ENCODE measurements at regions not wholly inside any gene's neighbourhood (a gene's known extent, or its start where the extent isn't known, plus 50 kb on each side); places are given as distances from the start of the nearest gene placed in this dataset.

GRCh38 chr13:31853643-31854326 is 114.5 kb downstream of the RXFP2 start:
- DNase-seq, result no peak

GRCh38 chr13:31859571-31859970 is 120.2 kb downstream of the RXFP2 start:
- no peak for DNase-seq

GRCh38 chr13:31860002-31860401 is 120.7 kb downstream of the RXFP2 start:
- DNase-seq, result no peak

- no peak for DNase-seq
Measured at GRCh38 chr13:31862828-31863227, 123.5 kb downstream of the RXFP2 start.

- DNase-seq, result no peak
Measured at GRCh38 chr13:31864307-31864706, 125.0 kb downstream of the RXFP2 start.

GRCh38 chr13:31866099-31866498 is 126.8 kb downstream of the RXFP2 start:
- DNase-seq, result no peak

DNA sequence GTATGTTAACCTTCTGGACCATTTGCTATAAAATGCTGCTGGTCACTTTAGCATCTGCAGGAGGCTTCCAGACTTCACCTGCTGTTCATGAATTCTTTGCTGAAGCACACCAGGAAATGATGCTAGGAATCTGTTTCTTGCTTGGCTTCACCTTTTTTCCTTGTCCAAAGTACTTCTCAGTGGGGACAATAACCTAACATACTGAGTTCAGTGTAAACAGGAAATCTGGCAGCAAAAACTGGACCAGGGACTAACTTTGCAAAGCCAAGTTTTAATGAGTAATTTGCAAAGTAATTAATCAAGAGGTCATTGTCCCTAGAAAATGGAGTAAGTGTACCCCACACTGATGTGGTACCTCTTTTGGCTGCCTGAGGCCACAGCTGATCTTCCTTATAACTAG is 128.4 kb downstream of the RXFP2 start:
- DNase-seq, result no peak

- DNase-seq, result no peak
Measured at GRCh38 chr13:31869582-31869981, 130.3 kb downstream of the RXFP2 start.

- DNase-seq, result no peak
Measured at GRCh38 chr13:31870511-31870910, 131.2 kb downstream of the RXFP2 start.

GRCh38 chr13:31873145-31873544 is 133.8 kb downstream of the RXFP2 start:
- no peak for DNase-seq

- no peak for DNase-seq
Measured at GRCh38 chr13:31875134-31875533, 135.8 kb downstream of the RXFP2 start.

DNA sequence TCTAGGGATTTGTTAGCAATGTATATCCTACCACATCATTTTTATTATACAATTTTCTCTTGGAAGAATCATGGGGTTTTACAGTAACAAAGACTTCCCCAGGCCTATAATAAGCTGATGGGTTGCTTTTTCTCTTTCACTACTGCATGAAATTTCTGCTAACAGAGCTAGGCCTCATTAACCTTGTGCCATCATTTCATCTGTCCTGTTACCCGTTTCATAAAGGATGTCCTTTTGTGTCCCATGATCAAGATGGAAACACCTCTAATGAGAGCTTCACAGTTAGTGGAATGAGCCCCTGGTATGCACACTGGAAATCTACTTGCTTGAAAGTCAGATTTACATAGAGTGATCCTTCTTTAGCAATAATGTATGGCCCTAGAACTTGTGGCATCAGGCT is 138.7 kb downstream of the RXFP2 start:
- no peak for DNase-seq

GRCh38 chr13:31878495-31878894 is 139.2 kb downstream of the RXFP2 start:
- no peak for DNase-seq

DNA sequence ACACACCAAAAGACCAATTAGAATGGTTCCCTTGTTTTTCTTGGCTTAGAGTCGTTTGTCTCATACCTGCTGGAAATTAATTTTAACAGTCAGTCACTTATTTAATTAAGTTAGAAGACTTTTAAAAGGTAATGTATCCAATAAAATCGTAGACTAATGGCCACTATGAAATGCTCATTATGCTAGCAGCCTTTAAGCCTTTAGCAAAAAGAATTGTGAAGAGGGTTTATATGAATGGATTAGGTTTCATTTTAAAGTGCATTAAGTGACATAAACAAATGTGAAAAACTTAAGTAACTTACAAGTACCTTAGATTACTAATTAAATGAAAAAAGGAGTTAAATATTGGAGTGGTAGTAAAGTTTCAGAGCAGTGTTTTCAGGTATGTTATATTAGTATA is 139.6 kb downstream of the RXFP2 start:
- no peak for DNase-seq

GRCh38 chr13:31880851-31881494 is 141.6 kb downstream of the RXFP2 start:
- DNase-seq, result no peak

- no peak for DNase-seq
Measured at GRCh38 chr13:31881495-31881882, 142.2 kb downstream of the RXFP2 start.

DNA sequence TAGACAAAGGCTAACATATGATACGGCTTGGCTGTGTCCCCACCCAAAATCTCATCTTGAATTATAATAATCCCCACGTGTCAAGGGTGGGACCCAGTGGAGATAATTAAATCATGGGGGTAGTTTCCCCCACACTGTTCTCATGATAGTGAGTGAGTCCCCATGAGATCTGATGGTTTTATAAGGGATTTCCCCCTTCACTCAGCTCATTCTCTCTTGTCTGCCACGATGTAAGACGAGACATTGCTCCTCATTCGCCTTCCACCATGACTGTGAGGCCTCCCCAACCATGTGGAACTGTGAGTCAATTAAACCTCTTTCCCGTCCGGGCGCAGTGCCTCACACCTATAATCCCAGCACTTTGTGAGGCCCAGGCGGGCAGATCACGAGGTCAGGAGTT is 143.5 kb downstream of the RXFP2 start:
- peak; percentile 4 for DNase-seq

GRCh38 chr13:31884556-31884955 is 145.2 kb downstream of the RXFP2 start:
- DNase-seq, result no peak

GRCh38 chr13:31885994-31886393 is 145.6 kb upstream of the FRY start:
- no peak for DNase-seq

DNA sequence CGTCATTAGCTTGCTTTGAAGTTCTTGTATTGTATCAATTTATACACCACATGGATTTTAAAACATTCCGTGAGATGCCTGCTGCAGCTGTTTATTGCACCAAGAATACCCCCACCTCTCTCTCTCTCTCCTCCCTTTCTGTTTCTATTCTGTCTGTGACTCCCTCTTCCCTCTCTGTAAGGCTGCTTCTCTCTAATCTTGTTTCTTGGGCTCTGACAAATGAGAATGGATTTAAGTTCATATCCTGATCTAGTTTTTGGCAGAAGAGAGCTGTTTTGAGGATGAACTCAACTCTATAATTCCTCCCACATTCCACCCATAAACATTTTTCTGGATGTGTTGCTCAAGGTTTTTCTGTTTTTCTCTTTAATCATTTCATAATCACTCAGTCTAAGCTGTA is 144.3 kb upstream of the FRY start:
- DNase-seq, result no peak

DNA sequence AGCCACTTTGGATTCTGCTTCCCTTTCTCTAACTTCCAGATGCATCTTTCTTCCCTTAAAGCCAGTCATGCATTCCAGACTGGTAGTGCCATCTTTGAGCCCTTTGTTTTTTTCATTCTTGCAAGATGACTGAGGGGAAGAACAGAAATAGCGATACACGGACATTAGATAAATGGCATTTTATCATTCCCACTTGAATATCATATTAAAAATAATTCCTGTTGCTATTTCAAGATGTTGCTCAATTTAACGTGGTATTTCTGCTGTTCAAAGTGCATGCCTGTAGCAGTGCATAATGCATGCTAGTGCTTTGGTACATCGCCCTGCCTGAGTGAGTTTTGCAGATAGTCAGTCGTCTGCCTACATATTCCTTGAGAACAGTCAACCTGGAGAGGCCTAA is 140.6 kb upstream of the FRY start:
- no peak for DNase-seq

- no peak for DNase-seq
Measured at GRCh38 chr13:31891472-31891871, 140.1 kb upstream of the FRY start.

DNA sequence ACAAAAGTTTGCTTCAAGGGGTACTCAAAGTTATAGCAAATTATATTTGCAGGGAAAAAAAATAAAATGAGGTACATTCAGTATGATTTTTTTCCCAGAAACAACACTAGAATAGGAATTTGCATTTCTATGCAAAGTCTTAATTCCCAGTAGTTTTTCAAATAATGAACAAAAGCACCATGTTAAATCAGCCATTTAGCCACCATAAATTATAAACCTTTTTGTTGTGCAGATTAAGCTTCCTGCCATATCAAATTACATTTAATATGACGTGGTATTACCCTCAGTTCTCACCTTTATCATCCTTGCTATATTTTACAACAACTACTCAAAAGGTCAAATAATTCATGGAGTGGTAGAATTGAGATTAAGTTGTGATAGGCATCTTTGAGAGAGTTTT is 136.6 kb upstream of the FRY start:
- no peak for DNase-seq

DNA sequence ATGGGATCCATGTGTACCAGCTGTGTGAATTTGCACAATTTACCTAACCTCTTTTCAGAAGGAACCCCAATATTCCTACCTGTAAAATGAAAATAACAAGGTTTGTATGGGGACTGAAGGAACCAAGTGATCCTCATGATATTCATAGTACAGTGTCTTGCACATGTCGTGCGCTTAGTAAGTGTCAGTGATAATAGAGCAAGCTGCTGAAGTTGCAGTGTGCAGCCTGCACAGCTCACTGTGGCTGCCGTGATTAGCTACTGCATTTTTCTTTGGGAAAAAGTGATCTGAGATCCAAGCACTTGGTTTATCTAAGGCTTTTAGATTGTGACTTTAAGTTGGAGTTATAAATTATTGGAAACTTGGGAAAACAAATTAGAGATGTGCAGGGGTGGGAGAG is 135.9 kb upstream of the FRY start:
- no peak for DNase-seq

- DNase-seq, result no peak
Measured at GRCh38 chr13:31896427-31896826, 135.1 kb upstream of the FRY start.
